ENCODE measurements at regions not wholly inside any gene's neighbourhood (a gene's known extent, or its start where the extent isn't known, plus 50 kb on each side); places are given as distances from the start of the nearest gene placed in this dataset.

DNA sequence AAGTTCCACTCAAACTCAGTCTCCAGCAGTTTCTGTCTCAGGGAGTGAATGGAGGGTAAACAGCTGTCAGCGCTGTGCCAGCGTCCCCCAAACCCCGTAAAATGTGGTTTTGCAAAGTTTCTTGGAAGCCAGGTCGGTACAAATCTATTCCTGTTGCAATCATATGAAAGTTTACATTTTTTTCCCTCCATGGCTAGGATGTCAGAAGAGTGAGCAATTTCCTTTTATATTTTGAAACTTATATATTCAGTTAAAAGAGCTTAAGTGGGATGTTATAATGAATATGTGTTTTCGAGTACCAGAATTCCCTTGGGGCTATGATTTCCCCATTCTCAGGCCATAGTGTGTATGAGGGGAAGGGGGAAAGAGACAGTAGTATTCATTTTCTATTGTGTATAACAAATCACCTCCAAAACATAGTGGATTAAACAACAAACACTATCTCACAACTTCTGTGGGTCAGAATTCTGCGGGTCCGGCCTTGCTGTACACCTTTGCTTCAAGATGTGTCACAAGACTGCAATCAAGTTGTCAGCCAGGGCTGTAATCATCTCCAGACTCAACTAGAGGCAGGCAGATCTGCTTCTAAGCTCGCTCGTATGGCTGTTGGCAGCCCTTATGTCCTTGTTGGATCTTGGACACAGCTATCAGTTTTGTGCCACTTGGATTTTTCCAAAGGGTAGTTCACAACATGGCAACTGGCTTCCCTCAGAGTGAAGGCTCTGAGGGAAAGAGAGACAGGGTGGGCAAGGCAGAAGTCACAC is 107.4 kb downstream of the SNX18 start:
- Mint-ChIP-seq H3K27ac (ENCODE audit: unreplicated experiment) (no peak overlapping the region), H3K4me1 (no peaks in the 10 kb centered on the region), H3K9me3 (peaks cover 6% of the 10 kb centered on the region), H3K36me3 (ENCODE audit: low read depth) (no peaks in the 10 kb centered on the region), H3K4me3 (no peak overlapping the region), H3K27me3 (ENCODE audit: low read depth) (no peaks in the 10 kb centered on the region)
- DNase-seq (ENCODE audit: low read depth, low spot score): no peak
- no peak for TF ChIP-seq CTCF (conservative IDR thresholded peaks at IDR 0.05)

DNA sequence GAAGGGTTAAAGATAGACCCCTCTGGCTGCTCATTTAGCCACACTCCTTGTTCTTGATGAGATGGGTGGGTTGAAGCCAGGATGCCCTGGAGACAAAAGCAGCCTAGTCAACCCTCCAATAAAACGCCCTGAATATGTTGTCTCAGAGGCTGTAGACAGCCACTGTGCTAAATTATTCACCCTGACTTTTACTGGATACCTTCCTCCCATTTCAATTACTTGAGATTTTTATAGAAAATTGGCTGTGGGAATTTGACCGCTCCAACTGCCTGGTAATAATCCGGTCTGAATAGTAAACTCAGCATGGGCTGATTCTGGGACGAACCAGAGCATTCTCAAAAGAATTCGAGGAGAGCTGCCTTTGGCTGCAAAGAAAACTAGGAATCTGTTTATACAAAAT is 104.2 kb downstream of the SNX18 start:
- DNase-seq (ENCODE audit: low read depth, low spot score): no peak
- Mint-ChIP-seq H3K4me3 (no peak overlapping the region), H3K9me3 (no peaks in the 10 kb centered on the region), H3K27me3 (ENCODE audit: low read depth) (no peaks in the 10 kb centered on the region), H3K4me1 (no peaks in the 10 kb centered on the region), H3K36me3 (ENCODE audit: low read depth) (no peaks in the 10 kb centered on the region), H3K27ac (ENCODE audit: unreplicated experiment) (no peak overlapping the region)
- TF ChIP-seq CTCF (conservative IDR thresholded peaks at IDR 0.05): no peak

- no peaks in the 10 kb centered on the region for H3K4me1 Mint-ChIP-seq
- H3K9me3 Mint-ChIP-seq: no peaks in the 10 kb centered on the region
- H3K36me3 Mint-ChIP-seq (ENCODE audit: low read depth): no peaks in the 10 kb centered on the region
- no peak overlapping the region for H3K27ac Mint-ChIP-seq (ENCODE audit: unreplicated experiment)
- no peak for TF ChIP-seq CTCF (conservative IDR thresholded peaks at IDR 0.05)
- no peaks in the 10 kb centered on the region for H3K27me3 Mint-ChIP-seq (ENCODE audit: low read depth)
- DNase-seq (ENCODE audit: low read depth, low spot score): no peak
- no peak overlapping the region for H3K4me3 Mint-ChIP-seq
Measured at GRCh38 chr5:54621048-54621447, 103.5 kb downstream of the SNX18 start.

GRCh38 chr5:54620141-54620933 is 102.8 kb downstream of the SNX18 start:
- Mint-ChIP-seq H3K9me3 (no peaks in the 10 kb centered on the region), H3K36me3 (ENCODE audit: low read depth) (no peaks in the 10 kb centered on the region), H3K4me1 (no peaks in the 10 kb centered on the region), H3K27me3 (ENCODE audit: low read depth) (no peaks in the 10 kb centered on the region), H3K27ac (ENCODE audit: unreplicated experiment) (no peak overlapping the region), H3K4me3 (no peak overlapping the region)
- TF ChIP-seq CTCF (conservative IDR thresholded peaks at IDR 0.05): no peak
- DNase-seq (ENCODE audit: low read depth, low spot score): no peak

DNA sequence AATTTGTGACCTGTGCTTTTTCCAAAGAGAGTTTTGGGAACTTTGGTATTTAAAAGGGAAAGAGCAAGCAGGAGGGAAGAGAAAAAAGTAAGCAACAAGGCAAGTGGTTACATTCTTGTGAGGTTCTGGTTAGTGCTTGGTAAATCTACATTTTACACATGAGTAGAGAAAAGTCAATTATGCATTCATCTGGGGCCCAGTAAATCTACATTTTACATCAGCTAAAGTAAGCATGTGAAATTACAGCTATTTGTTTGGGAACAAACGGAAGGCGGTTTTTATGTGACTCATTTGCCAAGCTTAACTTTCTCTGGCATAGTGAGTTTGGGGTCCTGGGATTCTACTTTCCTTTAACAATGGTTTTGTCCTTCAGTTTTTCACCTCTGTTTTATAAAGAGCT is 102.2 kb downstream of the SNX18 start:
- H3K27me3 Mint-ChIP-seq (ENCODE audit: low read depth): no peaks in the 10 kb centered on the region
- H3K9me3 Mint-ChIP-seq: no peaks in the 10 kb centered on the region

More for the DNA sequence above, 102.2 kb downstream of the SNX18 start:
- no peak for DNase-seq (ENCODE audit: low read depth, low spot score)
- Mint-ChIP-seq H3K27ac (ENCODE audit: unreplicated experiment) (no peak overlapping the region), H3K4me3 (no peak overlapping the region), H3K4me1 (no peaks in the 10 kb centered on the region), H3K36me3 (ENCODE audit: low read depth) (no peaks in the 10 kb centered on the region)
- no peak for TF ChIP-seq CTCF (conservative IDR thresholded peaks at IDR 0.05)
